ENCODE measurements at regions not wholly inside any gene's neighbourhood (a gene's known extent, or its start where the extent isn't known, plus 50 kb on each side); places are given as distances from the start of the nearest gene placed in this dataset.

DNA sequence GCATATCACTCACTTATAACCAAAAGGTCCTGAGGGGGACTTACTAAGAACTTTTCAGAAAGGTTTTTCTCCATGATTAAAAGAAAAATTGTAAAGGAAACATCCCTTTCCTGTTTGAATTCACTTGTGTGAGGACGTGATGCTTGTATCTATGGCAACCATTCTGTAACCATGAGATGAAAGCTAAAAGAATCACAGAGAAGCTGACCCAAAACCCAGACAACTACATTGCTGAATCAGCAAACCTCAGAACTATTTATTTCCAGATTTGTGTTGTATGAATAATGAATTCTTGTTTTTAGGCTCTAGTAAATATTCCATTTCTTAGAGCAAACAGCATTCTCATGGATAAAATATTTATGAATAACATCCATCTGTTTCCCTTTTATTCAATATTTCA lies 91.2 kb downstream of the RCHY1 start:
- Histone ChIP-seq H3K4me2 (replicated peaks; ENCODE audit: low read depth, low read length, poor library complexity, severe bottlenecking) (no peak overlapping the region), H3K9ac (ENCODE audit: low read length) (no peak overlapping the region), H3K36me3 (replicated peaks in 1 of 2; ENCODE audit: control extremely low read depth in 1 of 2, control insufficient read depth in 1 of 2, extremely low read depth in 1 of 2, insufficient read depth in 2 of 2, low read length in 1 of 2) (no peaks in the 10 kb centered on the region), H3K27ac (ENCODE audit: low read length in 2 of 2) (no peak overlapping the region), H3K4me3 (ENCODE audit: control extremely low read depth in 1 of 5, extremely low read depth in 1 of 5, insufficient read depth in 1 of 5, low read depth in 2 of 5, low read length in 4 of 5) (no peak overlapping the region), H3K9me3 (ENCODE audit: control extremely low read depth in 1 of 3, control insufficient read depth in 2 of 3, insufficient read depth in 1 of 3, low read length in 2 of 3) (peaks cover 0 to 10% (median 0%) of the 10 kb centered on the region in 3 donors), H2AFZ (ENCODE audit: insufficient read depth, low read depth, low read length, poor library complexity, severe bottlenecking) (no peak overlapping the region), H3K4me1 (ENCODE audit: control insufficient read depth in 2 of 2, insufficient read depth in 2 of 2, low read length in 2 of 2) (no peaks in the 10 kb centered on the region), H3K27me3 (replicated peaks in 1 of 4; ENCODE audit: control extremely low read depth in 1 of 4, control insufficient read depth in 3 of 4, insufficient read depth in 4 of 4, low read length in 3 of 4) (peaks cover 0 to 3% (median 0%) of the 10 kb centered on the region in 4 experiments), H3K79me2 (ENCODE audit: control insufficient read depth, insufficient read depth, low read length) (no peaks in the 10 kb centered on the region), H4K20me1 (ENCODE audit: control insufficient read depth, insufficient read depth, low read length, poor library complexity, severe bottlenecking) (no peaks in the 10 kb centered on the region)
- Mint-ChIP-seq H3K4me3 (no peak overlapping the region), H3K27ac (no peak overlapping the region), H3K9me3 (ENCODE audit: insufficient read depth) (no peaks in the 10 kb centered on the region), H3K27me3 (peaks cover 34% of the 10 kb centered on the region), H3K4me1 (no peaks in the 10 kb centered on the region)
- TF ChIP-seq, protein P1, sequence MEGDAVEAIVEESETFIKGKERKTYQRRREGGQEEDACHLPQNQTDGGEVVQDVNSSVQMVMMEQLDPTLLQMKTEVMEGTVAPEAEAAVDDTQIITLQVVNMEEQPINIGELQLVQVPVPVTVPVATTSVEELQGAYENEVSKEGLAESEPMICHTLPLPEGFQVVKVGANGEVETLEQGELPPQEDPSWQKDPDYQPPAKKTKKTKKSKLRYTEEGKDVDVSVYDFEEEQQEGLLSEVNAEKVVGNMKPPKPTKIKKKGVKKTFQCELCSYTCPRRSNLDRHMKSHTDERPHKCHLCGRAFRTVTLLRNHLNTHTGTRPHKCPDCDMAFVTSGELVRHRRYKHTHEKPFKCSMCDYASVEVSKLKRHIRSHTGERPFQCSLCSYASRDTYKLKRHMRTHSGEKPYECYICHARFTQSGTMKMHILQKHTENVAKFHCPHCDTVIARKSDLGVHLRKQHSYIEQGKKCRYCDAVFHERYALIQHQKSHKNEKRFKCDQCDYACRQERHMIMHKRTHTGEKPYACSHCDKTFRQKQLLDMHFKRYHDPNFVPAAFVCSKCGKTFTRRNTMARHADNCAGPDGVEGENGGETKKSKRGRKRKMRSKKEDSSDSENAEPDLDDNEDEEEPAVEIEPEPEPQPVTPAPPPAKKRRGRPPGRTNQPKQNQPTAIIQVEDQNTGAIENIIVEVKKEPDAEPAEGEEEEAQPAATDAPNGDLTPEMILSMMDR (IDR thresholded peaks at IDR 0.05): no peak
- no peak for TF ChIP-seq EZH2 (IDR thresholded peaks at IDR 0.05; ENCODE audit: borderline replicate concordance, insufficient read depth, low read depth, low read length, poor library complexity, severe bottlenecking)
- no CpG with 5 or more reads among the region's 1 CpG for WGBS (ENCODE audit: insufficient coverage)
- ChIA-PET POLR2A (no interaction called here), CTCF (interaction anchor here (0.5 to 1.2 kb wide), 2 partner anchors 10 to 1258 kb away, joined by 3 read pairs; no protein-coding TSS in a partner anchor)
- ATAC-seq (ENCODE audit: low read depth) (no peak), DNase-seq (no peak)
- intact Hi-C loops (cut with micrococcal nuclease): no loop called here

DNA sequence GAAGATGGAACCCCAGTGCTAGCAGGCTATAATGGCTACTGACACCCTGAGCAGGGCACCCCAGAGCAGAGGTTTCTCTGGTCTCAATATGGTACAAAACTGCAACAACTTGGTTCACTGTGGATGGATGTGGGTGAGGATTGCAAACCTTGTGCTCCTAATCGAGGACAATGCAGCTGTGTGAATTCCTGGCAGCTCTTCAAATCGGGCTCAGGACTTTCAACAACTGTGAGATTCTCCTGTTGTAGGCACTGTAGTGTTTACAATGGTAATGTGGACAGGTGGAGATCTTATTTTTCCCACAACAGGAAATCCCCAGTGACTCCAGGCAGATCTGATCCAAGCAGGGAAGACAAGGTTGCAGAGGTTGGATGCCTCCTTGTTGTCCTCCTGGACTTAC lies 101.5 kb downstream of the RCHY1 start:
- no peak for ATAC-seq (ENCODE audit: low read depth)
- intact Hi-C loops (cut with micrococcal nuclease): no loop called here
- peaks cover 0 to 3% (median 0%) of the 10 kb centered on the region in 4 experiments for H3K27me3 ChIP-seq (replicated peaks in 1 of 4; ENCODE audit: control extremely low read depth in 1 of 4, control insufficient read depth in 3 of 4, insufficient read depth in 4 of 4, low read length in 3 of 4)
- H3K9me3 Mint-ChIP-seq (ENCODE audit: insufficient read depth): peaks cover 3% of the 10 kb centered on the region
- no peaks in the 10 kb centered on the region for H3K4me1 Mint-ChIP-seq
- WGBS (ENCODE audit: insufficient coverage): 50% methylated on average over 1 of the region's 2 CpGs
- POLR2A ChIA-PET: no interaction called here
- no peak overlapping the region for H3K4me2 ChIP-seq (replicated peaks; ENCODE audit: low read depth, low read length, poor library complexity, severe bottlenecking)
- no peak overlapping the region for H2AFZ ChIP-seq (ENCODE audit: insufficient read depth, low read depth, low read length, poor library complexity, severe bottlenecking)
- no peaks in the 10 kb centered on the region for H3K4me1 ChIP-seq (ENCODE audit: control insufficient read depth in 2 of 2, insufficient read depth in 2 of 2, low read length in 2 of 2)
- TF ChIP-seq, protein P1 (IDR thresholded peaks at IDR 0.05): no peak
- no peak for TF ChIP-seq EZH2 (IDR thresholded peaks at IDR 0.05; ENCODE audit: borderline replicate concordance, insufficient read depth, low read depth, low read length, poor library complexity, severe bottlenecking)
- no peaks in the 10 kb centered on the region for H3K36me3 ChIP-seq (replicated peaks in 1 of 2; ENCODE audit: control extremely low read depth in 1 of 2, control insufficient read depth in 1 of 2, extremely low read depth in 1 of 2, insufficient read depth in 2 of 2, low read length in 1 of 2)
- no peak overlapping the region for H3K4me3 ChIP-seq (ENCODE audit: control extremely low read depth in 1 of 5, extremely low read depth in 1 of 5, insufficient read depth in 1 of 5, low read depth in 2 of 5, low read length in 4 of 5)
- H3K27ac ChIP-seq (ENCODE audit: low read length in 2 of 2): no peak overlapping the region
- H4K20me1 ChIP-seq (ENCODE audit: control insufficient read depth, insufficient read depth, low read length, poor library complexity, severe bottlenecking): no peaks in the 10 kb centered on the region
- H3K79me2 ChIP-seq (ENCODE audit: control insufficient read depth, insufficient read depth, low read length): no peaks in the 10 kb centered on the region
- no peak for DNase-seq
- no peak overlapping the region for H3K27ac Mint-ChIP-seq
- H3K9ac ChIP-seq (ENCODE audit: low read length): no peak overlapping the region
- CTCF ChIA-PET: no interaction called here
- H3K27me3 Mint-ChIP-seq: peaks cover 19% of the 10 kb centered on the region
- no peaks in the 10 kb centered on the region for H3K9me3 ChIP-seq (ENCODE audit: control extremely low read depth in 1 of 3, control insufficient read depth in 2 of 3, insufficient read depth in 1 of 3, low read length in 2 of 3)
- no peak overlapping the region for H3K4me3 Mint-ChIP-seq
